ENCODE measurements at regions not wholly inside any gene's neighbourhood (a gene's known extent, or its start where the extent isn't known, plus 50 kb on each side); places are given as distances from the start of the nearest gene placed in this dataset.

DNA sequence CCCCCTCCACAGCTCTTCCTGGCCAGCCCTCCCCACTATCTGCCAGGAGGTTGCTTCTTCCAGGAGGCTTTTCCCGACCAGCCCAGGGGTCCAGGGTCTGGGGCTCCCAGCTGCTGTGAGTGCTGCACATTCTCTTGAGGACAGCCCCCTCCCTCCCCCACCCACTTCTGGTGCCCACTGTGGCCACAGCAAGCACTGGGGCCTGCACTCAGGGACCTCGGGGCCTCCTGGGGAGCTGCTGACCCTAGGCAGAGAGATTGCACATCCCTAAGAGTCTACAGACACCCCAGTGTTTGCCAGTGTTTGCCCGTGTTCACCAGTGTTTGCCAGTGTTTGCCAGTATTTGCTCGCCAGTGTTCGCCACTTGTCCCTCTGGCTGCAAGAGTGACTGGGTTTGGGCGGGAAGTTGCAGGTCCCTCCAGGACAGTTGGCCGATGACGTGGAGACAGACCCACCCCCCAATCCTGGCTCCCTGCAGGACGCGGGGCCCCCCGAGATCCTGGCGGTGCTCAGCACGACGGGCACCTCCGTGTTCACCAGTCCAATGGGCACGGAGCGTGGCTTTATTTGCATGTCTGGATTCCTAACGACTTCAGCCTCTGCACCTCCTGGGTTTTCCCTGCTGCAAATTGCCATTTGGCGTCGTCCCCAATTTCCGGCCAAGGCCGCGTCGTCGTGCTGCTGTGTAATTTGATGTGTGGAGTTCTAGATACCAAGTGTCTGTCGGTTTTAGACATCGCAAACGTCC, 87.5 kb upstream of the NKX1-1 start:
- H3K36me3 ChIP-seq (ENCODE audit: control insufficient read depth, insufficient read depth, low read length), result no peaks in the 10 kb centered on the region
- no peaks in the 10 kb centered on the region for H3K27me3 ChIP-seq (ENCODE audit: control insufficient read depth, insufficient read depth, low read length)
- H3K9me3 ChIP-seq (ENCODE audit: control insufficient read depth, insufficient read depth, low read length), result no peaks in the 10 kb centered on the region
- no peak overlapping the region for H3K4me3 ChIP-seq (ENCODE audit: low read depth, low read length)
- no peaks in the 10 kb centered on the region for H3K4me1 ChIP-seq (ENCODE audit: control insufficient read depth, insufficient read depth, low read length)
- H3K27ac ChIP-seq (ENCODE audit: low read depth, low read length), result no peak overlapping the region
- no peak overlapping the region for H3K9ac ChIP-seq (ENCODE audit: low read depth, low read length)

DNA sequence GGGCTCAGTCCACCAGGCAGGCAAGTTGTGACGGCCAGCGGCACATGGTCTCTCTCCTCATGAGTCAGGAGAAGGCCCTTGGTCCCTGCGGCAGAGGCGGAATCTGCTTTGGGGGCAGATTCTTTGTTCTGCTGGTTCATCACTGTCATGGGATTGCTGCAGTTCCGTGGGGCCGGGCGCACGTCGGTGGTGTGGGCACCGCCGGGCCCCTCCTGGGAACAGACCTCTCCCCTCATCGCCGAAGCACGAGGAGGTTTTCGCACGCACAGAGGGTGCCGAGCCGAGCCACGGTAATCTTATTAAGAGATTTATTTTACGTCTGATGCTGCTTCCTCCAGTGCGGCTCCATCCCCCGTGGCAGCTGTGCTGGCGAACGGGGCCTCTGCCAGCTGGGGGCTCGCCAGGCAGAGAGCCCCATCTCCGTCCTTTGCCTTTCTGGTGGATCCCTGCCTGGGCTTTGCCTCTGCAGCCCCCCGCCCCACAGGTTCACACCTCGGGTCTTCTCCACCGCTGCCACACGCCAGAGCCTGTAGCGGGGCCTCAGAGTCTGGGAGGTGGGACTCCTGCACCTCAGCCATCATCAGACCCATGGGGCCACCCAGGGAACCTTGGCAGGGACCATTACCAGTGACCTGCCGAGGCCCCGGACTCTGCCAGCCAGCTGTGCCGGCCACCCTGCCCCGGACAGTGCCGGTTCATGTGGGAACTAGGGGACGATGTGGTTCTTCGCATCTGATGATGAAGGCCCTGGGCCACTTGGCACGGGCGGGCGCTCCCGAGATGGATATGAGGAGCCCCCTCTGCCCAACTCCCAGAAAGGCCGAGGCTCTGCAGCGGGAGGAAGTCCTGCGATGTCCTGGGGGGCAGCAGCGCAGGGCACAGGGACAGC, 86.7 kb upstream of the NKX1-1 start:
- Histone ChIP-seq H3K9ac (ENCODE audit: low read depth, low read length) (no peak overlapping the region), H3K4me3 (ENCODE audit: low read depth, low read length) (no peak overlapping the region), H3K36me3 (ENCODE audit: control insufficient read depth, insufficient read depth, low read length) (no peaks in the 10 kb centered on the region), H3K9me3 (ENCODE audit: control insufficient read depth, insufficient read depth, low read length) (no peaks in the 10 kb centered on the region), H3K4me1 (ENCODE audit: control insufficient read depth, insufficient read depth, low read length) (no peaks in the 10 kb centered on the region), H3K27me3 (ENCODE audit: control insufficient read depth, insufficient read depth, low read length) (no peaks in the 10 kb centered on the region), H3K27ac (ENCODE audit: low read depth, low read length) (no peak overlapping the region)

DNA sequence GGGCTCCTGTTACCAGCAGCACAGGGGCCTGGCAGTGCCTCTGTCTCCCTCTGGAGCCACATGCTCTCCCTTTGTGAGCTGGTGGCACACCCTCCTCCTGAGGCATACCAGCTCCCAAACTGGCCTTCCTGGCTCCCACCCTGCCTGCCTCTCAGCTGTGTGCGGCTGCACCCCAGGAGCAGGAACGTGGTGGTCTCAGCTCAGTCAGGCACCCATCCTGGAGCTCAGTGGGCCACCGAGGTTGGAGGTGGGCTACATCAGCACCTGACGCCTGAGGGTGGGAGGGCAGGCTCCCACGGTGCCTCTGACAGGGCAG, 85.9 kb upstream of the NKX1-1 start:
- no peaks in the 10 kb centered on the region for H3K36me3 ChIP-seq (ENCODE audit: control insufficient read depth, insufficient read depth, low read length)

DNA sequence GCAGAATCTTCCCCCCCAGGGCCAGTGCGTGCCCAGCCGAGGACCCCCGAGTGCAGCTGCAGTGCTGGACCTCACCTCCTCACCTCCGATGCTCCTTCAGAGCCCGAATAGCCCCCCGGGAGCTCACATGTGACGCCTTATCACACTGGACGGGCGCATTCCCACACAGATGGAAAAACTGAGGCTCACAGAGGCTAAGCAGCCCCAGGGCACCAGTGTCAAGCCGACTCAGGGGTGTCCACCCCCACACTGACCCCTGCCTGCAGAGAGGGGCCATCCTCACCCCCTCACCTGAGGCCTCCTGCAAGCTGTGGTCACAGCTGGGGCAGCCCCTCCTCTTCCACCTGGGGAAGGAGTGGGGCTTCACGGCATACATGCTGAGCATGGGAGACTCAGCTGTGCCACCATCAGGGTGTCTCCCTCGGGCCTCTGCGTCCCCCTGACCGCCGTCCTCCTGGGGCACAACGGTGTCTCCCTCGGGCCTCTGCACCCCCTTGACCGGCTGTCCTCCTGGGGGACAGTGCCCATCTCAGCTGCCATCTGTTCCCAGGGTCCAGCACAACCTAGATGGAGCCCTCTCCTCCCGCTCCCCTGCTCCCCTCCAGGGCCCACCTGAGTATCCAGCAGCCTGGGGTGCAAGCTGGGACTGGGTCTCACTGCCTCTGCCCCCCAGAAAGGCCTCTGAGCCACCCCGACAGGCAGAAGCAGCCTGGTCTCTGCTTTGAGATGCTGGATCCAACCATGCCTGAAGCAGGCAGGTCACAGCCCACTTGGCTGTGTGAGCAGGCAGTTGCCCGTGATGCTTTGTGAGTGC, 85.3 kb upstream of the NKX1-1 start:
- no peaks in the 10 kb centered on the region for H3K4me1 ChIP-seq (ENCODE audit: control insufficient read depth, insufficient read depth, low read length)
- no peaks in the 10 kb centered on the region for H3K36me3 ChIP-seq (ENCODE audit: control insufficient read depth, insufficient read depth, low read length)
- no peak overlapping the region for H3K27ac ChIP-seq (ENCODE audit: low read depth, low read length)
- no peak overlapping the region for H3K4me3 ChIP-seq (ENCODE audit: low read depth, low read length)
- H3K9me3 ChIP-seq (ENCODE audit: control insufficient read depth, insufficient read depth, low read length), result no peaks in the 10 kb centered on the region
- no peaks in the 10 kb centered on the region for H3K27me3 ChIP-seq (ENCODE audit: control insufficient read depth, insufficient read depth, low read length)
- H3K9ac ChIP-seq (ENCODE audit: low read depth, low read length), result no peak overlapping the region

More for the DNA sequence above, 85.9 kb upstream of the NKX1-1 start:
- Histone ChIP-seq H3K27me3 (ENCODE audit: control insufficient read depth, insufficient read depth, low read length) (no peaks in the 10 kb centered on the region), H3K4me3 (ENCODE audit: low read depth, low read length) (no peak overlapping the region), H3K9ac (ENCODE audit: low read depth, low read length) (no peak overlapping the region), H3K9me3 (ENCODE audit: control insufficient read depth, insufficient read depth, low read length) (no peaks in the 10 kb centered on the region), H3K27ac (ENCODE audit: low read depth, low read length) (no peak overlapping the region), H3K4me1 (ENCODE audit: control insufficient read depth, insufficient read depth, low read length) (no peaks in the 10 kb centered on the region)

DNA sequence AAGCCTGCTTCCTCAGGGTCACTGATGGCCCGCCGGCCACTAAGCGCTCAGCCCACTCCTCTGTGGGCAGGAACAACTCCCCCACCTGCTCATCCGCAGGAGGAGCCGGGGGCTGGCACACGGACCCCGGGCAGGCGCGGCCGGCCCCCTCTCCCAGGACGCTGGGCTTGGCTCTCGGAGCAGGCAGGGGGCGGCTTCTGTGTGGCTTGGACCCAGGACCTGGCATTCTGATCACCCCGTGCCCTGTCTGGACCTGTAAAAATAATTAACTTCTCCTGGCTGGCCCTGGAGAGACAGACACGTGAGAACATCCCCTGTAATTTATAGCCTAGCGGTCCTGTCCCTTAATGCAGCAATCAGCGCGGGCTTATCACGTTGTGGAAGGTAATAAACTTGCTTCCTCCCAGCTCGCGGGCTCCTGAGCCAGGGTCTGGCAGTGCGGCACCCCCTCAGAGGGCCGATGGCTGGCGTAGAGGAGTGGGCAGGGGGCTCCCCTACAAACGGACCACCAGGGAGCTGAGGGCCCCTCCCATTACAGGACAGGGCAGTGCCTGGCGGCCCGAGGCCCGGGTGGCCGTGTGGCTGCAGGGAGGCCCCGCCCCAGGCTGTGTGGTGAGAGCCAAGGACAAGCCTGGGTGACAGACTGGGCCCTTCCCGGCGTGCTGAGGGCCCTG, 84.5 kb upstream of the NKX1-1 start:
- Histone ChIP-seq H3K27me3 (ENCODE audit: control insufficient read depth, insufficient read depth, low read length) (no peaks in the 10 kb centered on the region), H3K4me3 (ENCODE audit: low read depth, low read length) (no peak overlapping the region), H3K4me1 (ENCODE audit: control insufficient read depth, insufficient read depth, low read length) (no peaks in the 10 kb centered on the region), H3K27ac (ENCODE audit: low read depth, low read length) (no peak overlapping the region), H3K9me3 (ENCODE audit: control insufficient read depth, insufficient read depth, low read length) (0 out of 2 replicates have a peak, but pooled peaks cover under 1% of the 10 kb centered on the region), H3K36me3 (ENCODE audit: control insufficient read depth, insufficient read depth, low read length) (no peaks in the 10 kb centered on the region), H3K9ac (ENCODE audit: low read depth, low read length) (no peak overlapping the region)

DNA sequence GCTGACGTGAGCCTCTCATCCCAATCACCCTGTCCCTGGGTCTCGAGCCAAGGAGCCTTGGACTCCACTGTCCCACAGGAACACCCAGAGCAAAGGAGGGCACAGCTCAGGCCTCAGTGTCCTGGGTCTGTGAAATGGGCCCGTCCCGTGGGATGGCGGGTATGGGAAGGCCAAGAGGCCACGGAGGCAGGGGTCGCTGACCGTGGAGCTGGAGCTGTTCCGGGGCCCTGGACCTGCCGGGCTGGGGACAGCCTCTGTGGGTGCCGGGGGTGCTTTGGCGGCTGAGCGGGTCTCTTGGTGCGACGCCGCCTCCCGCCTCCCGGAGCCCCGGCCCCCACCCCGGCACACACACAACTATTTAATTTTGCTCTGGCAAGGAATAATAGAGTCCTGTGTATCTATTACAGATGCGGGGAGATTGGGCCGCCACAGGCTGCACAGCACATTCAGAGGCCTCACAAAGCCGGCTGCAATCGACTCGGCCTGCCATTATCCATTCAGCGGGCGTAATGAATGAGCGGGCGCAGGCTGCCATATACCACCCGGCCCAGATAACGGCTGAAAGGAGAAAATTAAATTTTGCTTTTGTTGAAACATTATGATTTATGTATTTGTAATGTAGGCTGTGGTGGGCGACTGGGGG, 83.9 kb upstream of the NKX1-1 start:
- Histone ChIP-seq H3K27ac (ENCODE audit: low read depth, low read length) (no peak overlapping the region), H3K9me3 (ENCODE audit: control insufficient read depth, insufficient read depth, low read length) (peaks cover 7% of the 10 kb centered on the region; the same call in 1 of the 2 replicates), H3K4me1 (ENCODE audit: control insufficient read depth, insufficient read depth, low read length) (no peaks in the 10 kb centered on the region), H3K36me3 (ENCODE audit: control insufficient read depth, insufficient read depth, low read length) (no peaks in the 10 kb centered on the region), H3K9ac (ENCODE audit: low read depth, low read length) (no peak overlapping the region), H3K4me3 (ENCODE audit: low read depth, low read length) (no peak overlapping the region), H3K27me3 (ENCODE audit: control insufficient read depth, insufficient read depth, low read length) (no peaks in the 10 kb centered on the region)

DNA sequence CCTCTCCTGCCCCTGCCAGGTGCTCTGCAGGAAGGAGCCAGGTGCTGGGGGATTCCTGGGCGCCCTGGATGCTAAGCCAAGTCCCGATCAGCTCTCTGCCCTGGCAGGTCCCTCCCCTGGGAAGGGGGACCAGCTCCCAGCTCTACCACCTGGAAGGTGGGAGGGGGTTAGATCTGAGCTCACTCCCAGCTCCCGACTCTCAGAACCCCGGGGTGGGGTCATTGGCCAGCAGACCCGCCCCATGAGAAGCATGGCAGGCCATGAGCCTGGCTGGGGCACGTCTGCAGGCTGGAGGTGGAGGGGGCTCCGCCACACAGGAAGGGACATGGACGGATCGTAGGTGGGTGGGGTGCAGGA, 83.4 kb upstream of the NKX1-1 start:
- no peak overlapping the region for H3K9ac ChIP-seq (ENCODE audit: low read depth, low read length)
- peaks cover 12% of the 10 kb centered on the region; the same call in 1 of the 2 replicates for H3K9me3 ChIP-seq (ENCODE audit: control insufficient read depth, insufficient read depth, low read length)
- no peaks in the 10 kb centered on the region for H3K36me3 ChIP-seq (ENCODE audit: control insufficient read depth, insufficient read depth, low read length)
- no peak overlapping the region for H3K4me3 ChIP-seq (ENCODE audit: low read depth, low read length)
- no peak overlapping the region for H3K27ac ChIP-seq (ENCODE audit: low read depth, low read length)
- no peaks in the 10 kb centered on the region for H3K4me1 ChIP-seq (ENCODE audit: control insufficient read depth, insufficient read depth, low read length)
- no peaks in the 10 kb centered on the region for H3K27me3 ChIP-seq (ENCODE audit: control insufficient read depth, insufficient read depth, low read length)

DNA sequence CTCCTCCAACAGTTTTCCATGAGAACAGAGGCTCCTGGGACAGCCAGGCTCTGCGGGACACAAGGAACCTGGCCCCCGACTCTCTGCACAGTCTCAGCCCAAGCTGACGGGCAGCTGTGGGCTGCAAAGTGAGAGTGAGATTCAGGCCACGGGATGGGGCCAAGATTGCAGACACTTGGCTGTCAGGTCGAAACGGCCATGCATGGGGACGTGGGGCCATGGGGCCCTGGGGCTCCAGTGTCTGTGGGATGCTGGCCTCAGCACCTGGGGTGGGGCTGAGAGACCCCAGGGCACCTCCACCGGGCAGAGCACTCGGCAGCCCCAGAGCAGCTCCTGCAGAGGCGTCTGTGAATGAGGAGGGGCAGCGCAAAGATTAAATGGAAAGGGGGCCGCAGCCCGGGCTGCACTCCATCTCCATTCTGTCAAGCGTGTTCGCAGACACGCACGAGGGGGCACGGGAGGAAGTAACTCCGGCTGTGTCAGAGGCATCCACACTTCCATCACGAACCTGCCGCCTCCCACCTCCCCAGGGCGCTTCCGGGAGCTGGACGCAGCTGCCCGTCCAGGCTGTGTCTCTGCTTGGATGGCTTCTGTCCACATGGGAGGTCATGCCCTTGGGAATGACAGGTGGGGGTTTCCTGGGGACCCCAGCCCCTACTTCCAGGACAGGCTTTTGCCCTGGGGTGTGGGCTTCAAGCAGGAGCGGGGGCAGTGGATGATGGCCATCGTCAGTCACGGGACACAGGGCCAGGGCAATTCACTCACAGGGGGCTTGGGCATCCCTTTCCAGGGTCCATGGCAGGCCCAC, 82.8 kb upstream of the NKX1-1 start:
- Histone ChIP-seq H3K9ac (ENCODE audit: low read depth, low read length) (no peak overlapping the region), H3K36me3 (ENCODE audit: control insufficient read depth, insufficient read depth, low read length) (no peaks in the 10 kb centered on the region), H3K27me3 (ENCODE audit: control insufficient read depth, insufficient read depth, low read length) (no peaks in the 10 kb centered on the region), H3K9me3 (ENCODE audit: control insufficient read depth, insufficient read depth, low read length) (peaks cover 15% of the 10 kb centered on the region; the same call in 1 of the 2 replicates), H3K4me1 (ENCODE audit: control insufficient read depth, insufficient read depth, low read length) (no peaks in the 10 kb centered on the region), H3K4me3 (ENCODE audit: low read depth, low read length) (no peak overlapping the region), H3K27ac (ENCODE audit: low read depth, low read length) (no peak overlapping the region)

DNA sequence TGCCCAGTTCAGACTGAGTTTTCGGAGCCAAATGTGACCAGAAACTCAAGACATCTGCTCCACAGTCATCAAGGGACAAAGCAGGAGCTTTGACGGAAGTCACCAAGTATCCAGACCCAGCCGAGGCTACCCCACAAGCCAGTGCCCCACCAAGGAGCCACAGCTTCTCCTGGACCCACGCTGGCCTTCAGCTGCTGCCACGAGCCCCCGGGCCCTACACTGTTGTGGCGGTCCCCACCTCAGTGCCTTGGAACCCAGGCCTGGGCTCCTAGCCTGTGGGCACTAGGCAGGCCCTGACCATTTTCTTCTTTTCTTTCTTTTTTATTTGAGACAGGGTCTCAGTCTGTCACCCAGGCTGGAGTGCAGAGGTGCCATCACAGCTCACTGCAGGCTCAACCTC, 82.1 kb upstream of the NKX1-1 start:
- Histone ChIP-seq H3K27me3 (ENCODE audit: control insufficient read depth, insufficient read depth, low read length) (no peaks in the 10 kb centered on the region), H3K4me3 (ENCODE audit: low read depth, low read length) (no peak overlapping the region), H3K27ac (ENCODE audit: low read depth, low read length) (no peak overlapping the region), H3K9ac (ENCODE audit: low read depth, low read length) (no peak overlapping the region), H3K9me3 (ENCODE audit: control insufficient read depth, insufficient read depth, low read length) (peaks cover 18% of the 10 kb centered on the region; the same call in 1 of the 2 replicates), H3K4me1 (ENCODE audit: control insufficient read depth, insufficient read depth, low read length) (no peaks in the 10 kb centered on the region), H3K36me3 (ENCODE audit: control insufficient read depth, insufficient read depth, low read length) (no peaks in the 10 kb centered on the region)
